ENCODE measurements at regions not wholly inside any gene's neighbourhood (a gene's known extent, or its start where the extent isn't known, plus 50 kb on each side); places are given as distances from the start of the nearest gene placed in this dataset.

DNA sequence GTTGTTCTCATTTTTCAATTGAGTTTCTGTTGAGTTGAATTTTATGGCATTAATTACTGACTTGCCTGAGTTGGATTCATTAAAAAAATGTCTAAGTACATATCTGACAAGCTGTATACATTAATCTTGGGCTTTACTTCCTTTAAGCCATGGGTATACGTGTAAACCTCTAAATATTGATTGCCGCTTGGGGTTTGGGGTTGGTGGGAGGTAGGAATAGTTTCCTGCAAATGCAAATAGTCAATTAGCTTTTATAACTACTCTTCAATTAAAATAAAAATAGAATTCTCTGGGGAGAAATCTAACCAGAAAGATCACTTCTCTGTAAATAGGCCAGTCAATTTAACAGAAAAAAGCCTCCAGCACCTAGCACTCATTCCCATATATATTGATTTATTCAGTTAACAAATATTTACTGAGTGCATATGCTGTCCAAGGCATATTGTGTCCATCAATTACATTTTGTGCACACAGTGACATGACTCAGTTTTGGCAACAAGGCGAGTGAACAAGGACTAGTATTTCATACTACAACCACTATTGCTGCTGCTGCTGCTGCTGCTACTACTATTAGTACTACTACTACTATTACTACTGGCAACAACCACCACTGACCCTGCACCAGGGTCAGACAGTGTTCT, 306.8 kb downstream of the RFC3 start:
- no peak for DNase-seq (ENCODE audit: low read depth)
- TF ChIP-seq, protein P1, sequence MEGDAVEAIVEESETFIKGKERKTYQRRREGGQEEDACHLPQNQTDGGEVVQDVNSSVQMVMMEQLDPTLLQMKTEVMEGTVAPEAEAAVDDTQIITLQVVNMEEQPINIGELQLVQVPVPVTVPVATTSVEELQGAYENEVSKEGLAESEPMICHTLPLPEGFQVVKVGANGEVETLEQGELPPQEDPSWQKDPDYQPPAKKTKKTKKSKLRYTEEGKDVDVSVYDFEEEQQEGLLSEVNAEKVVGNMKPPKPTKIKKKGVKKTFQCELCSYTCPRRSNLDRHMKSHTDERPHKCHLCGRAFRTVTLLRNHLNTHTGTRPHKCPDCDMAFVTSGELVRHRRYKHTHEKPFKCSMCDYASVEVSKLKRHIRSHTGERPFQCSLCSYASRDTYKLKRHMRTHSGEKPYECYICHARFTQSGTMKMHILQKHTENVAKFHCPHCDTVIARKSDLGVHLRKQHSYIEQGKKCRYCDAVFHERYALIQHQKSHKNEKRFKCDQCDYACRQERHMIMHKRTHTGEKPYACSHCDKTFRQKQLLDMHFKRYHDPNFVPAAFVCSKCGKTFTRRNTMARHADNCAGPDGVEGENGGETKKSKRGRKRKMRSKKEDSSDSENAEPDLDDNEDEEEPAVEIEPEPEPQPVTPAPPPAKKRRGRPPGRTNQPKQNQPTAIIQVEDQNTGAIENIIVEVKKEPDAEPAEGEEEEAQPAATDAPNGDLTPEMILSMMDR (IDR thresholded peaks at IDR 0.05; ENCODE audit: insufficient read depth, low read length, poor library complexity, severe bottlenecking): no peak
- no peaks in the 10 kb centered on the region for H3K36me3 ChIP-seq (ENCODE audit: control insufficient read depth, insufficient read depth, low read length)
- no peaks in the 10 kb centered on the region for H3K27me3 ChIP-seq (ENCODE audit: control insufficient read depth, insufficient read depth, low read length)
- no peak overlapping the region for H3K4me3 ChIP-seq (ENCODE audit: low read depth, low read length)

DNA sequence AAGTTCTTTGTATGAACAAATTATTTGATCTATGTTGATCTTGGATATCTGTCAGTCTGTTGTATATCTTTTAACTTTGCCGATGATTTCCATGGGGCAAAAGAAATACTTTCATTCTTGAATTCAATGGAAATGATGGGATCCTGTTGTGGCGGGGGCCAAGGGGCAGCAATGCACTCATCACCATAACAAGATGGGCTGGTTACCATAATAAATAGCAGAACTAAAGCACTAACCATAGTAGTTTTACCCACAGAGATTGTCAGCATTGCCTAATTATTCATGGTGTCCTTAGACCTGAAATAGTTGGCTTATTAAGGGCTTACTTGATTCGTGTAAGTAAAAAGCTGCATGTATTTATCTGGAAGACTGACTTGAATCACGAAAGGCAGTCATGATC, 309.6 kb downstream of the RFC3 start:
- TF ChIP-seq, protein P1 (IDR thresholded peaks at IDR 0.05; ENCODE audit: insufficient read depth, low read length, poor library complexity, severe bottlenecking): no peak
- Histone ChIP-seq H3K36me3 (ENCODE audit: control insufficient read depth, insufficient read depth, low read length) (no peaks in the 10 kb centered on the region), H3K27me3 (ENCODE audit: control insufficient read depth, insufficient read depth, low read length) (no peaks in the 10 kb centered on the region), H3K4me3 (ENCODE audit: low read depth, low read length) (no peak overlapping the region)
- no peak for DNase-seq (ENCODE audit: low read depth)

DNA sequence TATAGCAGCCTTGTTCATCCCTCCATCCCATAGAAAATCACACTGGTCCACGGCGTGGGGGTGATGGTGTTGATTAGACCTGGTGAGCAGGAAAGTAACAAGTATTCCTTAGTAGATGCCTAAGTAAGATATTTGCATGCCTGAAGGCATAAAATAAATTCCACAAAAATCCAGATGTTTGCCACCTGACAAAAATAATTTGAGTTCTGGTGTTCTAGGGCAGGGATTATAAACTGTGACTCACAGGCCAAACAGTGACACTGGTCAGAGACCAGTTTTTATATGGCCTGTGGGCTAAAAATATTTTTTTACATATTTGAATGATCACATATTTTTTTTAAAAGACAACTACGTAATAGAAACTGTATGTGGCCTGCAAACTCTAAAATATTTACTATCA, 310.7 kb downstream of the RFC3 start:
- Histone ChIP-seq H3K27me3 (ENCODE audit: control insufficient read depth, insufficient read depth, low read length) (no peaks in the 10 kb centered on the region), H3K4me3 (ENCODE audit: low read depth, low read length) (no peak overlapping the region), H3K36me3 (ENCODE audit: control insufficient read depth, insufficient read depth, low read length) (no peaks in the 10 kb centered on the region)
- TF ChIP-seq, protein P1 (IDR thresholded peaks at IDR 0.05; ENCODE audit: insufficient read depth, low read length, poor library complexity, severe bottlenecking): no peak
- DNase-seq (ENCODE audit: low read depth): no peak

DNA sequence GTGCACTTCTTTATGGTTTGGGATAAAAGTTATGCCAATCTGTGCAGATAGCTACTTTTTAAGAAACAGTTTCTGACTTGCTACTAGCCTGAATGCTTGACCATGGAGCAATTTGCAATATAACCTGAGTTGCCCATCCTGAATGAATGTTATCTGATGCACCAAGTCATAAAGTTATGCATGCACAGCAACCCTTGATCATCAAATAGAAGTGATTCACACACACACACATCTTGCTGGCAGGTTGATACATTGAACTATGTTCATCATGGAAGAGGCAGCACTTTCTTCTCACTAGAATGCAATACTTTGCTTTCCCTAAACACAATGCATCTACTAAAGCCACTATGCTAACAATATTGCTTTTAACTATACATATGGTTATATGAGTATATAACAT, 311.5 kb downstream of the RFC3 start:
- Histone ChIP-seq H3K27me3 (ENCODE audit: control insufficient read depth, insufficient read depth, low read length) (no peaks in the 10 kb centered on the region), H3K36me3 (ENCODE audit: control insufficient read depth, insufficient read depth, low read length) (no peaks in the 10 kb centered on the region), H3K4me3 (ENCODE audit: low read depth, low read length) (no peak overlapping the region)
- DNase-seq (ENCODE audit: low read depth): no peak
- TF ChIP-seq, protein P1 (IDR thresholded peaks at IDR 0.05; ENCODE audit: insufficient read depth, low read length, poor library complexity, severe bottlenecking): no peak

DNA sequence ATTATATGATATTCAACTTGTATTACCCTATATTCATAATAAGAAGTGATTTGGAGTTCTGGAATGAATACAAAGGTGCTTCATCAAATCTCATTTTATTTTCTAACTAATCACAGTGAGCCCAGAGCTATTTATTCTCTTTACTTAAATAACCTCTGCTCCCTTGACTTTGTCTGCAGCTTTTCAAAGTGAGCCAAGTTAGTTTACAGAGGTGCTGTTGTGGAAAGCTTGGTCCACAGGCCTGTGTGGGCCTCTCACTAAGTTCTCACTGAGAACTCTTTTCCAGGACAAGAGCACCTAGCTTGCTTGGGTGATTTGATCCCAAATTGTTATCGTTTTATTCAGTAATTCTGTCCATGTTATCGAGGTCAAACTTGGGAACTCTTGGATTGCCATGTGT, 319.3 kb downstream of the RFC3 start:
- no peak for DNase-seq (ENCODE audit: low read depth)
- TF ChIP-seq, protein P1 (IDR thresholded peaks at IDR 0.05; ENCODE audit: insufficient read depth, low read length, poor library complexity, severe bottlenecking): no peak
- Histone ChIP-seq H3K36me3 (ENCODE audit: control insufficient read depth, insufficient read depth, low read length) (no peaks in the 10 kb centered on the region), H3K27me3 (ENCODE audit: control insufficient read depth, insufficient read depth, low read length) (no peaks in the 10 kb centered on the region), H3K4me3 (ENCODE audit: low read depth, low read length) (no peak overlapping the region)

DNA sequence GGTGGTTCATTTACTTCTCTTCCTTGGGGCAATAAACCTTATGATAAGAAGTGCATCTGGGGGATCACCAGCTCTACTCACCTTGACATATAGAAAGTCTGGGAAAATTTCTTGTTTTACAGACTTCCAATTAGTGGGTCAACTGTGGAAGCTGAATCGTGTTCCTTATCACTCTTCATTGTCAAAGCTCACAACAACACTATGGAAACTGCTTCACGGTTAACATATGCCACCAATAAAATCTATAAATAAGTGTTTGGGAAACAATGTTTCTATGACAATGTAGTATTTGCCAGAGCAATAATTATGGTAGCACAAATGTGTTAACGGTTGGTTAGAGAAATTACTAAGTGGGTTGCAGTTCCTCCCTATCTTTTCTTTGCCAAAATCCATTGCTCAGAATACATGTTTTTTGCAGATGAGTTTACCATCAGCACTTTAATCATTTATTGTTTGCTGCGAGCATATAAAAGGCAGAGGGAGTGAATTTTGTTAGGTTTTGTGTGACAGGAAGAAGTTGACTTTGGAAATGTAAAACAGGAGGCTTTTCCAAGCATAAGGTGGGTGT, 321.8 kb downstream of the RFC3 start:
- Histone ChIP-seq H3K27me3 (ENCODE audit: control insufficient read depth, insufficient read depth, low read length) (no peaks in the 10 kb centered on the region), H3K36me3 (ENCODE audit: control insufficient read depth, insufficient read depth, low read length) (no peaks in the 10 kb centered on the region), H3K4me3 (ENCODE audit: low read depth, low read length) (no peak overlapping the region)
- TF ChIP-seq, protein P1 (IDR thresholded peaks at IDR 0.05; ENCODE audit: insufficient read depth, low read length, poor library complexity, severe bottlenecking): no peak
- no peak for DNase-seq (ENCODE audit: low read depth)

All from kidney epithelial cell (primary cell).